Pons (tissue), 1 donor: ENCODE measurements at regions not wholly inside any gene's neighbourhood (a gene's known extent, or its start where the extent isn't known, plus 50 kb on each side); places are given as distances from the start of the nearest gene placed in this dataset.
A peak's percentile ranks its signal among the peaks of the same experiment; 100 is the strongest.

ENCODE experiments used
- DNase-seq: peaks from one replicate; pipeline ENCODE4 v3.0.0-alpha.2; 2016; ENCODE audit warnings: low spot score

DNA sequence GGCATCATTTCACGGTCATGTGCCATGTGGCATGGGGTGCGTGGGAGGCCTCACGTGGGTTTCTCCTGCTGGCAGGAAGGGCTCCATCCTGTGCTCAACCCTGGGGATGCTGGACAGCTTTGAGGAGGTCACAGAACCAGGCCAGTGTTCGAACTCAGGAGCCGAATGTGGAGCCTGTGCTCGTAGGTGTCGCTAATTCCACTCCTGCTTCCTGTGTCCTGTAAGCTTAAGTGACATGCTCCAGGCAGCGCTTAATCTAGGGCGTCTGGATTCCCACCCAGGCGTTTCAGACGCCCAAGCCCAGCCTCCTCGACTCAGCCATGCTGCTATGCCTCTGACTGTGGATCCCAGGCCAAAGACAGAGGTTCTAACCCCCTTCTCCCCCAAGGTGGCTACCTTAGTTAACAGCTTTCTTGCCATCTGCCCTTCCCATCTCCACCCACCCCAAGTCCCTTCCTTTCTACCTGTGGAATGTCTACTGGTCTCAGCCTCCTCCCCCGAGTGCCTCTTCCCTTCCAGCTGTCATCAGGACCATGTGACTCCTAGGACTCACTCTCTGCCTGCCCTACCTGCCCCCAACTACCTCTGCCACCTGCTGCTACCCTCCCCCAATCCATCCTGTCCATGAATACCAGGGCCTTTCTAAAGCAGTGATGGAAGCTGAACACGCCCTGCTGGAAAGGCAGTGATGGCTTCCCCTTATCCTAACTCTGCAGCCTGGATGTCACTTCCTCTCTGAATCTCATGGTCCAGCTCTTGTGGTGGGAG lies 255.1 kb downstream of the CDH26 start:
- DNase-seq = no peak

DNA sequence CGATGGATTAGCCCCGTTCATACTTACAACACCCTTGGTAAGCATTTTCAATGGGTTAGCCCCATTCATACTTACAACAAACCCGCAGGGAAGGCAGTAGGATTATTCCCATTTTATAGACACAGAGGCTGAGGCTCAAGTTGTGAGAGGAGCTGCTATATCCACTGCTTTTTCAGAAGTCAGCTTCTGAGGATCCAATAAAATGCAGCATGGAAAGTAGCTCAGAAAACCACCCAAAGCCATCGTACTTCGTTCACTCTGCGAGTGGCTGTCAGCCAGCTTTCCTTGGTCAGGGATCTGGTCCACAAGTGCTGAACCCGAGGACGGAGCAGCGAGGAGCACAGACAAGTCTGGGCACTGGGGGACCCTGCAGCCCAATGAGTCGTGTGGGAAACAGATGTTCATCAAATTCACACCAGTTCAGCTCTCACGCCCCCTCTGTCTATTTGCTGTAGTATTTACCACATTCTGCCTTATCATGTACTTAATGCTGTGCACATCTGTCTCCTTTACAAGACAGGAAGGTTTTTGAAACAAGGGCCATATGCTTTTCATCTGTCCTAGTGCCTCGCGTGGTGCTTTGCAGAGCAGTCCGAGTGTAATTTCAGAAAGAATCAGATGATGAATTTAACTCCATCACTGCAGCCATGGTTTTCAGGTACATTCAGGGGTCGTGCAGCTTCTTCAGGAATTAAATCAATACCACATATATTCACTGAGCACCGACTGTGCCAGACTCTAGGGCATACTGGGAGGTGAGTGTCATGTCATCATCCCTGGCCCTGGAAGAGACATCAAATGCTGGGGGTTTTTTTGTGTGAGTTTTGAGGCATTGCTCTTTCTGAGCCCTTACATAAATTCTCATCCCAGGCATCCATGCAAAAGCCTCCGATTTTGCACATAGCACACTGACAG lies 256.9 kb downstream of the CDH26 start:
- DNase-seq = no peak

DNA sequence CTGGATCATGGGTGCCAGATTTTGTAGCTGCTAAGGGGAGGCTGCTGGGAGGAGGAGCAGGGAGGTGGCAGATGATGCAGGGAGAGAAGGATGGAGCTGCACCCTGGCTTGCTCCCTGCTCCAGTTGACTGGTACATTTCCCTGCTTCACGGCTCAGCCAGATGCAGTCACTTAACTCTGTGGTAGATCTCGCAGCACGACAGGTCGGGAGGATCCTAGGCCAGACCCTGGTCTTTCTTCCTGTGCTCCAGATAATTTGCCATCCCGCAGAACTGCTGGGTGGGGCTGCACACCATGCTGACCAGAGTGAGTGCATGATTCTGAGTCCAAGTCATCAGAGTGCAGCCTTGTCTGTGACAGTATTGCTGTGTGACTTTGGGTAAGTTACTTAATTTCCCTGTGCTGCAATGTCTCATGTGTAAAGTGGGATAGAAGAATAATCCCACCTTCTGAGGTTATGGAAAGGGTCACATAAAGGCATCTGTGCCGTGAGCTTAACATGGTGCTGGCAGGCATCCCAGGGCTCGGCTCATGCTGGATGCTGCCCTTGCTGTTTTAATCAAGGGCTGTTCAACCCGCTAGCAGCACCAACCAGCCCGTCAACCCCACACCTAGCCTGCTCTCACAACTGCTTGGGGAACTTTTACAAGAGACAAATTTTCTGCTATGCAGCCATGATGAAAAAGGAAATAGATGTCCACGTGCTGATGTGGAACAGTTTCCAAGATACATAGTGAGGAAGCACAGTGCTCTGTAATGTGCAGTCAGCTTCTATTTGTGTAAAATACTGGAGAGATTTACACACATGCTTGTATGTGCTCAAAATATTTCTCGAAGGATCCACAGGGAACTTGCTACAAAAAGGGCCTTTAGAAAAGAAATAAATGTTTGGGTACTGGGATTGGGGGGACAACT lies 257.9 kb downstream of the CDH26 start:
- no peak for DNase-seq

DNA sequence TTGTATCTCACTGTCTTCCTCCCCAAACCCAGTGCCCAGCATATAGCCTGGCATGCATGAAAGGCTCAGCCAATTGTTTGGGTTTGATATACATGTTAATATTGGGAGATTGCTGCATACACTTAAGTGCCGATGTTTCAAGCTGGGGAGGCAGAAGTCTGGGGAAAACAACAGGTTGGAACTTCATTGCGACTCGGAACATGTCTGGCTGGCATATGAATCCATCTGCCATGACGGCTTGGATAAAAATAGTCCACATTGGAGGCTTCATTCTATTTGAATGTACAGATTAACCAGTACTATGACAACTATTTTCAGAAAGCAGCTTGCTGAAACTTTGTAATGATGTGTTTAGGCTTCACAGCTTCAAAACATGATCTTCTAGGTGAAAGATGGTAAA lies 261.0 kb downstream of the CDH26 start:
- DNase-seq = no peak

DNA sequence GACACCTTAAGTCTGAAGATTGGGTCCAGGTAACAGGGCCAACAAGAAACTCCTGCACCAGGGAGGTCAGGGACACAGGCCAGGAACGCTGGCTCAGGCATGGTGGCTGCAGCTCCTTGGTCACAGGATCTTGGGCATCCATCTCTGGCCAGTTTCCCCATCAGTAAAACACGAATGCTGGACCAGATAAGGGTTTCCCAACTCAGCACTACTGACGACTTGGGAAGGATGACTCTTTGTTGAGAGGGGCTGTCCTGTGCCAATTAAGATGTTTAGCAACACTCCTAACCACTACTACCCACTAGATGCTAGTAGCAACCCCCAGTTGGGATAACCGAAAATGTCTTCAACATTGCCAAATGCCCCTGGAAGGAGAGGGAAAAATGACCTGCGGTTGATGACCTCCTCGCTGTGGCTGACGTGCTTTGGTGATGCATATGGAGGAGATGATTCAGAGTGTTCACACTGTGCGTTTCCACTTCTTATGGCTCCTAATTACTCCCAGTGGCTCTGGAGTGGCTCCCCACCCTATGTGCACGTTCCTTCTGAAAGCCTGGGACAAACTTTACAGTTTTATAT lies 261.9 kb downstream of the CDH26 start:
- DNase-seq = no peak

DNA sequence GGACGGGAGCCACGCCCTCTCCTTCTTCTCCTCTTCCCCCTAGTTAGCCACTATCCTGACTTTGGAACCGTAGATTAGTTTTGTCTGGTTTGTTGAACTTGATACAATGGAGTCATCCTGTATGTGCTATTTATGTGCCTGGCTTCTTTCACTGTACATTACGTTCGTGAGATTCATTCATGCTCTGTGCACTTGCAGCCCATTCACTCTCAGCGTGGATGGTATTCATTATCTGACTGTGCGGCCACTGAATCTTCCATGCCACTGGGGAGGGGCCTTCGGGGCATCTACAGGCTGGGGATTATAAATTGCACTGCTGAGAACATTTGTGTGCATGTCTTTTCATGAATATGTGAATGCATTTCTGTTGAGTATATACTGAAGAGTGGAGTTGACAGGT lies 262.5 kb downstream of the CDH26 start:
- no peak for DNase-seq

DNA sequence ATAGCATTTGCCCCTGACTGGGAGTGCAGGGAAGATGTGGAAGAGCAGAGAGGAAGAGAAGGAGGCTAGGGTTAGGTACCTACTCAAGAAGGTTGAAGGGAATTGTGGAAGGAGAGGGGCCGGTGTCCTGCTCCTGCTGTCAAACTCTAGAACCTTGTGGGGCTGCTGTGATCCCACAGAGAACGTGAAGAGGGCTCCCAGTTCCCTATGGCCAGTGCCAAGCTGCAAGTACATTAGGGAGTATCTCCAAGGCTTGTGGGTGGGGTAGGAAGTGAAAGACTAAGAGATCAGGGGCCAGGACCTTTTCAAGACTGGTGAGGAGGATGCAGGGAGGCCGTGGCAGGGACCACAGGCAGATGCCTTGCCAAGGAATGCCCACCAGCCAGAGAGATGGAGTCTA lies 263.4 kb downstream of the CDH26 start:
- DNase-seq = no peak

DNA sequence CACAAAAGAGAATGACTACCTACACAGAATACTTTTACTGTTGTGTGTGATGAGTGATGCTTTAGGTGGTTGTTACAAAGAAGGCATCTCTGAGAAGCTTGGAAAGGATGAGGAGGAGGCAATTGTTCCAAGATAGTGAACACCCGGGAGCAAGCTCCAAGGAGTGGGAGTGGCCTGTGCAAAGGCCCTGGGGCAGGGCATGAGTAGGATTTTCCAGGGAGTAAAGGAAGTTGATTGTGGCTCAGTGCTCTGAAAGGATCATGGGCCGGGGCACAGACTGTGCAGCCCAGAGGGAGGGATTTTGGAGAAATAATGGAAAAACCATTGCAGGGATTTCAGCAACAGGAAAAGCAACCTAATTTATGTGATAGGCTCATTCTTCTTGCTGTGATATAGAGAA lies 264.3 kb downstream of the CDH26 start:
- DNase-seq = no peak

DNA sequence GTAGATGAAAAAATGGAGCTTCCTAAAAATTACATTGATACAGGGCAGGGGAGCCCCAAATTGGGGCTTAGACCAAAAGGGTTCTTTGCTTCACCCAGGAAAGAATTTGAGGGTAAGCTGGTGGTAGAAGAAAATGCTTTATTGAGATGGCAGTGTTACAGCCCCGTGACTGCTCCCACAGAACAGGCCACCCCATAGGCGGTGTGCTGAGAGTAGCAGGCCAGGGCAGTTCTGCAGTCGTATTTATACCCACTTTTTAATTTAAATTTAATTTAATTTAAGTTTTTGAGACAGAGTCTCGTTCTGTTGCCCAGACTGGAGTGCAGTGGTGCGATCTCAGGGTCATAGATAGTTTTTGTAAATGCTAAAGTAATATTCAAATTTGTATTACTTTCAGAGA lies 265.0 kb downstream of the CDH26 start:
- no peak for DNase-seq

DNA sequence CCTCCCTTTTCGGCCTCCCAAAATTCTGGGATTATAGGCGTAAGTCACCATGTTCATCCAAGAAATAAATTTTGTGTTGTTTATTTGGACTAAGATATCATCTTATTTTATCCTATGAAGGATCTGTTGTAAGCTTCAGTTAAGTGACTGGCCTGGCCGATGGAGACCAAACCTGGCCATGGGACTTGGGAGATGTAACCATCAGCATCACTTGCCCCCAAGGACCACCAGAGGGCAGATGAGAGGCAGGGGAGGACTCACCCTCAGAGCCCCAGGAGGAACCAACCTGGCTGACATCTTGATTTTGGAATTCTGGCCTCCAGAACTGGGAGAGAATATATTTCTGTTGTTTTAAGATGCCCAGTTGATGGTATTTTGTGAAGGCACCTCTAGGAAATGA lies 266.7 kb downstream of the CDH26 start:
- peak; percentile 15 for DNase-seq

DNA sequence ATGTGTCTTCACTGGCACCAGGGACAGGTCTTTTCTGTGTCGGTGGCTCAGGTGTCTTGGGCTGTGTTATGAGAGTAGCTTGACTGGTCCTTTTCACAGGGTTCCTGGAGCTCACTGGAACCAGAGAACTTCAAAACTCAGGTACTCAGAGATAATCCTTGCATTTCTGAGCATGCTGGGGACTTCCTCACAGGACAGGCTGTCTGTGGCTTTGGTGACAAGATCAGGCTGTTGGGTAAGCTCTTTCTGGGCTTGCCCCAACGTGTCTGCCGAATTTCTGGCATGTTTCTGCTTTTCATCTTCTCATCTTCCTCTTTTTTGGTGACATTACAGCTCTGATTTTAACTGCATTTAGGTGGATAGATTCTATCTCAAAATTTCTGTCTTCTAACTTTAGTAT lies 270.0 kb downstream of the CDH26 start:
- DNase-seq = peak; percentile 65

DNA sequence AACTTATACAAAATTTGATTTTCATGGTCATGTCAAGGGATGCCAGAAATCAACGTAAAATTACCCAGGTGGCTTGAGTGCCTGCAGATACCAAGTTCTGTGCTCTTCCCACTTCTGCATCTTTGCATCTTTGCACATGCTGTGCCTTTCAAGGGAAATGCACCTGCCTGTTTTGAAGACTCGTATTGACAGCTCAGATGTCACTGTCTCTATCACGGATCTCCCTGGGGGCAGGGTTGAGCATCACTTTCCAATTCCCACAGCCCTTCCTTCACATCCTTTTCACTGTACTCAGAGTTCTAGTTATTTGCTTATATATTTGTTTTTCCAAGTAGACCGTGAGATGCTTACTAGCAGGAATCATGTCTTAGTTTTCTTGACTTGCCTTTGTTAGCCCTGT lies 274.2 kb downstream of the CDH26 start:
- DNase-seq = no peak

DNA sequence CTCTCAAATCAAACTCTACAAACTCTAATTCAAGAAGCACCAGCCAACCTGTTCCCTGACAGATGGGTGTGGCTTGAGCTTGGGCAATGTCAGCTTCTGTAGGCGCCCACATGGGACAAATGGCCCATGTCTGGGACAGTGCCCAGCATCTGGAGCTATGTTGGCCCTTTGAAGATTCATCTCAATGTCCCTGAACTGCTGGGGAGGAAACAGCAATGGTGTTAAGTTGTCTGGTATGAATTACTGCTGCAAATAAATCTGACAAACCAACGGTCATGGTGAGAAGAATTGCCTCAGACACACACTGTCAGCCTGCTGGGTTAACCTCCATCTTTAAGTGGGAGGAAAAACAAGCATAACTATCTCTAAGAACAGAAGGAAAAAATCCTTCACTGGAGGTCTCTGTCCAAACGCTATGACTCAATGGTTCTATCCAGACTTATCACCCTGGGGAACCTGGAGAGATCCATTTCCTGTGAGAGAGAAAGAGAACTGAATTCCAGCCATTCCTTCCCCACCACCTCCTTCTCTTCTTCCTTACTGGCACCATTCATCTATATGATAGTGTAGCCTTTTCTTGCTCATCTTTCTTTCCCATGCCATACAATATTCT lies 274.9 kb downstream of the CDH26 start:
- DNase-seq = no peak

DNA sequence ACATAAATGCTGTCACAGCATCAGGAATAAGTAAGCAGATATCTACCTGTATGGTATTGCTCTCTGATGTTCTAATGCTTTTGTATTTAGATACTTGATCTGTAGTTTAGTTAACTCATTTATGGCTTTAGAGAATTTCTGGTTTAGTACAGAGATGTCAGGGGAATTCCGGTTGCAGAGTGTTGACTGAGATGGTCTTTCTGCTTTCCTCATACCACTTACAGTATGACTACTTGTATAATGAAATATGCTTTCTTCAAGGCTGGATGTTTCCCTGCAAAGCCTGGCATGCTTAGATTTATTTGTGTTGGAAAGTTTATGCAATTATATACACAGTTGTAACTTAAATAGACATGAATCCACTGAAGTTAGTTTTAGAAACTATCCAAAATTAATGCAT lies 278.4 kb downstream of the CDH26 start:
- no peak for DNase-seq

DNA sequence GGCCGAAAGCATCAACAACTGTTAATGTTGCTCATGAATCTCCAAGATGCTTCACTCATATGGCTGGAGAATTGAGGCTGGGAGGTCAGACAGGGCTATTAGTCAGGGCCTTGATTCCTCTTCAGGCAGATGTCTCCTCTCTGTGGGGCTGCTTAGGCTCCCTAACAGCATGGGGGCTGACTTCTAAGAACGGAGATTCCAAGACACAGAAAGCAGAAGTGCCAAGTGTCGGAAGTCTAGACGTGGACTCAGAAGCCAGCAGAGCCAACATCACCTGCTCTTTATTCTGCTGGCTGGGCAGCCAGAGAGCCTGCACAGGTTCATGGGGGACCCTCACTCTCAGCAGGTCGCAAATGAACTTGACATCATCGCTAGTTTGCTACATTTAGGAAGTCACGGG lies 279.8 kb downstream of the CDH26 start:
- DNase-seq = no peak

DNA sequence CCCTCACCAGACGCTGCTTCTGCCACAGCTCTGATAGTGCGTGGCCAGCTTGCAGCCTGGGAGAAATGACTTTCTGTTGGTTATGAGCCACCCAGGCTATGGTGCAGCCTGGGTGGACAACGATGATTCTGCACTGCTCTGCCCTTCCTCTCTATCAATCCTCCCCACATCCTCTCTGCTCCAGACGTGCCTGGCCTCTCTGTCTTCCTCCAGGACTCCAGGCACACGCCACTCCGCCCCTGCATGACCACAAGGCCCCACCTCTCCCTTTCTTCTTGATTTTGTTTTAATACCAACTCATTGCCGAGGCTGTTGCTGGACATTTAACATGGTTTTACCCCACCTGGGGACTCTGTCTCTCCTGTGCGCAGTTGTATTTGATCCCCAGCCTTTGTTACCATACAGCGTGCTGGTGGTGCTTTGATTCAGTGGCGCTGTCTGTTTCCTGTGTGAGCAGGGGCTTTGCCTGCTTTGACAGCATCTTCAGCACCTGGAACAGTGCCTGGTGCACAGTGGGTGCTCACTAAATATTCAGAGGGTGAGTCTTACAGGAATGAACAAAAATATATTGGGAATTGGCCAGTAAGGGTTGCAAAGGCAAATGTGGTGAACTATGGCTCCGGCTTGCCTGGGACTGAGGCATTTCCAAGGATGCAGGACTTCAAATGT lies 280.9 kb downstream of the CDH26 start:
- no peak for DNase-seq

DNA sequence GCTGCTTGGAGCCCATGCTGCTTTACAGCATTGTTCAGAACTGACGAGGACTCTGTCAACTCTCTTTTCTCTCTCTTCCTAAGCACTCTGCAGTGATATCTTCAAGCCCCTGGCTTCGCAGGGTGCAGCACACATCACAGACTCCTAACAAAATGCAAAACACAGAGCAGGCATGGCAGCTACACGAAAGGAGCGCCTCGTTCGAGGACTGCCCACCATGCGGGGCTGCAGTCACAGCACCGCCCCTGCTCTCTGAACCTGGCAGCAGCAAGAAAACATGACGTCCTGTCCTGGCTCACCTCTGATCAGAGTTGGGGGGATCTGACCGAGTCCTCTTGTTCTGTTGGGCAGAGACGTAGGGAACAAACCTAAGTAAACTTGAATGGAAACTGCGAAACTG lies 281.7 kb downstream of the CDH26 start:
- DNase-seq = no peak

DNA sequence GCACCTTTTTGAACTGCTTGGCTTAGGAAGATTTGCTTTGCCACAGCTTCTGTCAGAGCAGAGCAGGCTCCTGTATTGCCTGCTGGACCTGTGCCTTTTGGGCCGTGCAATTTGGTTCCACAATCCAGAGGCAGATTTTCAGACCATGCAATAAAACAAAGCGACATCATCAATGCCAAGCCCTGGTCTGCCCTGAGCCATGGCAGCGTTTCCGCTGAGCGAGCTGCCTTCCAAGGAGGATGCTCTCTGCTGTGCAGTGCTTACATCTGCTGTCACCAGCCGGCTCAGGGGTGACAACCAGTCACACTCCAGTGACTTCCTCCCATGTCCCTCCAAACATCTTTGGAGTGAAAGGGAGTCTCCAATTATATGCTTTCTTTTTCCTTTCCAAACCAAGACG lies 282.2 kb downstream of the CDH26 start:
- no peak for DNase-seq

DNA sequence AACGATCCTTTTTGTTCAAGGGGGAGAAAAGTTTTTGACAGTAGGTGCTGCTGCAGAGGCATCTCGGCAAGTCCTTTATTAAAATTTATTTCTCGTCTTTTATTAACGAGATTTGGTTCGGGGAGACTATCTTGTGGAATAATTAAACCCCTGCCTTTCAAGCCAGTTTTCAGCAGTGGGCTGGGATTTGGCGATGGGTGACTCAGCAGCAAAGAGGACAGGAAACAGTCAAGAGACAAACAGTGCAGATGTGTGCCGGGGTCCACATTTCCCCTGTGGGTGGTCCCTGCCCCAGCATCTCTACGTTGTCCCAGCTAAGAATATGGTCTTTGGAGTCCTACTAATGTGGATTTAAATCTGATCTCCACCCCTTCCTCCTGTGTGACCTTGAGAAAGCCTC lies 282.8 kb downstream of the CDH26 start:
- no peak for DNase-seq

DNA sequence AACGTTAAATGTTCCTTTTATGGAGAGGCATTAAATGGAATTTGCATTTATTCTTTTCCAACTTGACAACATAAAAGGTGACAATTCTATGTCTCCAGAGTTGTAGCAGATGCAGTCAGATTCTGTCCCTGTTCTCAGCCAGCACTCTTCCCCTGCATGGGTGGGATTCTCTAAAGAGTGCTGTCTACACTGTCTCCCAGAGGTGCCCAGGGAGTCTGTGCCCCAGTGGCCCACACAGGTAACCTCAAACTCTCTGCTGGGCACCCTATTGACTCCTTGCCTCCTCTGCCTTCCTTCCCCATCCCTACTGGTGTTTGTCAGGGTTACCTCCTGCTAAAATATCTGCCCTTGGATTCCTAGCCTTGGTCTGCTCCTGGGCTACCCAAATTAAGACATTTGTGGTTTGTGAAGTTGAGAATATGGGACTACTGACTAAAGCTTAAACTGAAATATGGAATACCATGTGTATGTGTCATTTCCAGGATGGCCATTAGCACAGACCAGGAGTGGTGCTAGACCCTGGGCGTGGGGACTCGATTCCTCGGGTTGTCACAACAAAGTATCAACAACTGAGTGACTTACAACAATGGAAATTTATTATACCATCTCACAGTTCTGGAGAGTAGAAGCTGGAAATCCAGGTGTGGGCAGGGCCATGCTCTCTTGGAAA lies 284.7 kb downstream of the CDH26 start:
- no peak for DNase-seq
